Glomerular endothelial cell (primary cell): ENCODE measurements at regions not wholly inside any gene's neighbourhood (a gene's known extent, or its start where the extent isn't known, plus 50 kb on each side); places are given as distances from the start of the nearest gene placed in this dataset.

Experiments used
- DNase-seq: peaks from one replicate; pipeline ENCODE4 v3.0.0-alpha.2; 2011; ENCODE audit warnings: low read depth, low spot score; ENCODE audit errors: extremely low read depth

- no peak for DNase-seq
Measured at GRCh38 chr9:18422296-18423036, 51.5 kb upstream of the ADAMTSL1 start.

GRCh38 chr9:18423791-18424531 lies 50.0 kb upstream of the ADAMTSL1 start:
- DNase-seq = no peak
